RWPE2 (cell line): ENCODE measurements at regions not wholly inside any gene's neighbourhood (a gene's known extent, or its start where the extent isn't known, plus 50 kb on each side); places are given as distances from the start of the nearest gene placed in this dataset.

ENCODE experiments used
- ATAC-seq: fragments of 200-7000 bp; cut with Tn5 transposase; 3 replicates; pipeline ENCODE4 v1.9.1; 2021; ENCODE audit warnings: low read depth
- DNase-seq: peaks from one replicate; pipeline ENCODE4 v3.0.0-alpha.2; 2020; ENCODE audit warnings: low spot score
- H3K27ac ChIP-seq: fragments of 450-650 bp; 2 replicates; pipeline ENCODE4 v1.5.1; 2017; ENCODE audit warnings: mild to moderate bottlenecking; ENCODE audit not compliant: poor library complexity, severe bottlenecking
- H3K27me3 ChIP-seq: fragments of 250-450 bp; sonication (Bioruptor Pico); 2 replicates; pipeline ENCODE4 v1.5.1; 2021; ENCODE audit warnings: mild to moderate bottlenecking, moderate library complexity; ENCODE audit not compliant: insufficient read depth, poor library complexity, severe bottlenecking
- H3K36me3 ChIP-seq: fragments of 250-450 bp; sonication (Bioruptor Pico); 2 replicates; pipeline ENCODE4 v1.5.1; 2020; ENCODE audit warnings: low read depth, mild to moderate bottlenecking, moderate library complexity
- H3K4me1 ChIP-seq: fragments of 250-450 bp; sonication (Bioruptor Pico); 2 replicates; pipeline ENCODE4 v1.5.1; 2021; ENCODE audit warnings: mild to moderate bottlenecking, moderate library complexity; ENCODE audit not compliant: insufficient read depth, poor library complexity, severe bottlenecking
- H3K4me3 ChIP-seq: fragments of 250-450 bp; sonication (Bioruptor Pico); 2 replicates; pipeline ENCODE4 v1.5.1; 2021; ENCODE audit warnings: mild to moderate bottlenecking, moderate library complexity; ENCODE audit not compliant: severe bottlenecking
- H3K9me3 ChIP-seq: fragments of 250-450 bp; sonication (Bioruptor Pico); 2 replicates; pipeline ENCODE4 v1.5.1; 2021; ENCODE audit warnings: mild to moderate bottlenecking, moderate library complexity; ENCODE audit not compliant: severe bottlenecking
- CTCF ChIP-seq: fragments of 450-650 bp; IDR thresholded peaks from one replicate; pipeline ENCODE4 v1.5.1; 2017; ENCODE audit warnings: mild to moderate bottlenecking, moderate library complexity; ENCODE audit not compliant: poor library complexity, severe bottlenecking

DNA sequence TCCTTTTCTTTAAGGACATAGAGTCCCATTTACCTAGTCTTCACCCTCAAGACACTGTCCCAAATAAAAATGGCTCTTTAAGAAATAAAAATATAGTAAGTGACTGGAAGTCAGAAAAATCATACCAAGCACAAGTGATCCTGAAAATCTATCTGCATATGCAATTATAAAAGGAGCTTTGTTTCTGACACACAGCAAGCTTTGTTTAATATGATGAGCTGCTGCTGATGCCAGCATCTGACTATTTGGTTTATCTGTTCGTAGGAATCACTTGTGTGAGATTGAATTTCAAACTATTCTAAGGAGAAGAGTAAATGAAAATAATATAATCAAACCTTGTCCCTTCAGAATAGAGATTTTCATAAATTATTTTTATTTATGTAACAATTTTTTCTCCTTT, 332.4 kb downstream of the PCDH7 start:
- ATAC-seq, result no peak
- H3K4me1 ChIP-seq, result no peaks in the 10 kb centered on the region
- TF ChIP-seq CTCF, result no peak

GRCh38 chr4:31053451-31053850, 333.3 kb downstream of the PCDH7 start:
- no peak for DNase-seq
- H3K4me1 ChIP-seq, result no peaks in the 10 kb centered on the region

More for the DNA sequence above, 332.4 kb downstream of the PCDH7 start:
- no peak overlapping the region for H3K27ac ChIP-seq
- no peaks in the 10 kb centered on the region for H3K9me3 ChIP-seq
- no peaks in the 10 kb centered on the region for H3K27me3 ChIP-seq
- H3K36me3 ChIP-seq, result no peaks in the 10 kb centered on the region
- no peak overlapping the region for H3K4me3 ChIP-seq
- no peak for DNase-seq

DNA sequence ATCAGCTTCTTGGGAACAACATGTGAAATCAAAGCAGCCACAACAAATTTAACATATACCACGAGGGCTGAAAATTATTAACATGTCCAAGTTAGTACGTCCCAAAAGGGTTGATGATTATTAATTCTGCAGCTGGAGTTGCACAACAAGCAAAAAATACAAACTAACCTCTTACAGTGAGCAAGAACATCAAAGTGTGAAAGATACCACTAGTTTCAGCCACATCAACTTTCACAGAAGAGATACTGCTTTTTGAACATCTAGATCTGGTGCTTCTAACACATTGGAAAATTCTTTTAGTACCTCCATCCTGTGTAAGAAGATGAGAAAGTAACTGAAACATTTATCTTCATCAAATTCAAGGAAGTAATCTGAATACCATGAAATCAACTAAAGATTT, 334.1 kb downstream of the PCDH7 start:
- Histone ChIP-seq H3K9me3 (no peaks in the 10 kb centered on the region), H3K27ac (no peak overlapping the region), H3K36me3 (no peaks in the 10 kb centered on the region), H3K27me3 (no peaks in the 10 kb centered on the region), H3K4me1 (no peaks in the 10 kb centered on the region), H3K4me3 (no peak overlapping the region)
- DNase-seq, result no peak
- no peak for TF ChIP-seq CTCF
- ATAC-seq, result no peak

More at GRCh38 chr4:31053451-31053850, 333.3 kb downstream of the PCDH7 start:
- H3K4me3 ChIP-seq, result no peak overlapping the region
- no peaks in the 10 kb centered on the region for H3K36me3 ChIP-seq
- no peaks in the 10 kb centered on the region for H3K27me3 ChIP-seq
- no peak for TF ChIP-seq CTCF
- no peaks in the 10 kb centered on the region for H3K9me3 ChIP-seq
- no peak for ATAC-seq
- H3K27ac ChIP-seq, result no peak overlapping the region

DNA sequence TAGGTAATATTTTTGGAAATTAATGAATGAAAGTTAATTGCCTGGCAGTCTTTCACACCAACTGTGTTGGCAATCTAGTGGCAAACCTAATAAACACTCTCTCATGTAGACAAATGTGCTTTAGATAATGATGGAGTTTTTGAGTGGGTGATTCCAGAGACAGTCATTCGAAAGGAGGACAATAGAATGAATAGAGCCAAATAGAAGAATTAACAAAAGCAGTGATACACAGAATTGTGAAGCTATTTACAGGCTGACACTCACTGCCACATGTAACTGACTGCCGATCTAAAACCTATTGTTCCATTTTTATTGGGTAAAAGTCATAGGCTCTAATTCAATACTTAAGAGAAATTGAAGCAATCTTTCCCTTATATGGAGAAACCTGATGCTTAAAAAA, 338.5 kb downstream of the PCDH7 start:
- H3K27me3 ChIP-seq, result no peaks in the 10 kb centered on the region
- no peaks in the 10 kb centered on the region for H3K4me1 ChIP-seq
- no peaks in the 10 kb centered on the region for H3K9me3 ChIP-seq
- no peaks in the 10 kb centered on the region for H3K36me3 ChIP-seq
- ATAC-seq, result no peak
- DNase-seq, result no peak
- H3K4me3 ChIP-seq, result no peak overlapping the region
- H3K27ac ChIP-seq, result no peak overlapping the region
- no peak for TF ChIP-seq CTCF

GRCh38 chr4:31059753-31060522, 339.8 kb downstream of the PCDH7 start:
- DNase-seq (no peak), ATAC-seq (no peak)
- H3K4me1 ChIP-seq, result no peaks in the 10 kb centered on the region
- H3K27me3 ChIP-seq, result no peaks in the 10 kb centered on the region
- H3K36me3 ChIP-seq, result no peaks in the 10 kb centered on the region
- no peak for TF ChIP-seq CTCF
- H3K4me3 ChIP-seq, result no peak overlapping the region
- no peaks in the 10 kb centered on the region for H3K9me3 ChIP-seq
- no peak overlapping the region for H3K27ac ChIP-seq
